HG03196 (cell line): ENCODE measurements at regions not wholly inside any gene's neighbourhood (a gene's known extent, or its start where the extent isn't known, plus 50 kb on each side); places are given as distances from the start of the nearest gene placed in this dataset.

Experiments used
- ATAC-seq: cut with Tn5 transposase; IDR thresholded peaks from one replicate; pipeline ENCODE4 v1.9.1; 2021; ENCODE audit not compliant: unreplicated experiment

GRCh38 chr2:71850306-71850801 is 297.3 kb downstream of the CYP26B1 start:
- ATAC-seq = no peak

DNA sequence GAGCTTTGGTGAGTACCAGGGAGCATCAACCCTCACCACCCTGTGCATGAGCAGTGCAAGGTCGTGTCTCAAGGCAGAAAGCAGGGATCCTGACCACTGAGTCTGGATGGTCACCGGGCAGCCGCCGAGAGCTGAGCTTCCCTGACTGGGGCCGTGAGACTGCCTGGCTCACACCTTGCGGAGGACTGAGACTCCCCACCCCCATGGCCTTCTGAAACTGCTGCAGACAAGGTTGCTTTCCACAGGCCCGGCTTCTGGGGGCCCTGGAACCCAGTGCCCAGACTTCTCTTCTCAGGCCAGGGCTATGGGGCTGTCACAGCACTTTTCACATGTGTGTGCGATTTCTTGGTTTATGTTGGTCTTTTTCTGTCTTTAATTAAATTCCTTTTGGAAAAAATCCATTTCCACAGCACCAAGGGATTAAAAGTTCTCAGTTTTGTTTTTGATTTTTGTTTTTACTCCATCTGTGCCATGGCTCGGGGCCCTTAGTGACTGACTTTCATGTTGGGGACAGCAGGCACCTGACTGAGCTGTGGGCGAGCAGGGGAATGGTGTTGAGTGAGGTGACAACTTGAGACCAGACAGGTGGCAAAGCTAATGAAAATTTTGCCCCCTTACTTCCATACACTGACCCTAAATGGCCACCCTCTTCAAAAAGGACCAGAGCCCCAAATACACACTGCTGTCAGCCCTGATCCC is 297.9 kb downstream of the CYP26B1 start:
- no peak for ATAC-seq

GRCh38 chr2:71849111-71849510 is 298.6 kb downstream of the CYP26B1 start:
- ATAC-seq = no peak

DNA sequence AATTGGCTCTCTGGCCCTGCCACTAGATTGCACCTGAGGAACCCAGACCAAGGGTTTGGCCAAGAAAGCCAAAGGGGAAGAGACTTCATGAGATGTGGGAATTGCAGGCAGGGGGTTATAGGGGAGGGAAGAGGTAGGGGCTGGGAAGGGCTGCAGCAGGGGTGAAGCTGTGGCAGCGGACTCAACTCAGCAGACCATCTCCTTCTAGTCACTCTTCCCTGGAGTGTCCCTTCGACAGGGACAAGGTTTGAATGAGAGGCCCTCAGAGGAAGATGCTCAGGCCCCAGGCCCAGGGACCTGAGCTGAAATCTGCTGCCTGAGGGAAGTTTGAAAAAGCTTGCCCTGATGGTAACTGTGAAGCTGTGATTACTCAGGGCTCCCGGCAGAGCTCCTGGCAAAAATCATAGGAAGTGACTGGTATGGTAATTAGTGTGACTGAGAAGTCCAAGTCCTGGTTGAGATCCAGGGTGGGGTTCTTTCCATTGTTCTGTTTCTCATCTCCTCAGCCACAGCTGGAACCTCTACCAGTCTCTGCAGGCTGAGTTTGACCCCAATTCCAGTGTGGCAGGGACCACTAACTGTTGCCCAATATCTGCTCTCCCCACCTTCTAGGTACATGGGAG is 300.9 kb downstream of the CYP26B1 start:
- ATAC-seq = no peak

DNA sequence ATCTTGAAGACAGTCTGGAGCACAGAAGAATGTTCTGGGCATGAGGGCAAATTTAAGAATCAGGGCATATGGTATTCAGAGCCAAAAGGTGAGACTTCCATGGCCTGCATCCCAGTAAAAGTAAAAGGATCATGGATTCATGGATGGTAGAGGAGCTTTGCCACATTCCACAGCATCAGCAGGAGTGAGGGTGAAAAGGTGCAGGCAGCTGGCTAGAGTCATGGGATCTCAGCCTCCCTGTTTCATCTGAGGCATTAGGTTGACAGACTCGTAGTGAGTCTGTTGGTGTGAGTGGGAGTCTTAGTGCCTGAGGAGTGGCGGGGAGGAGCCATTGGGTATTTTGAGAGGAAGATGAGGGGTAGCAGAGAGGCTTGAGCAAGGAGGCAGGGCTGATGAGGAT is 301.6 kb downstream of the CYP26B1 start:
- ATAC-seq = no peak

DNA sequence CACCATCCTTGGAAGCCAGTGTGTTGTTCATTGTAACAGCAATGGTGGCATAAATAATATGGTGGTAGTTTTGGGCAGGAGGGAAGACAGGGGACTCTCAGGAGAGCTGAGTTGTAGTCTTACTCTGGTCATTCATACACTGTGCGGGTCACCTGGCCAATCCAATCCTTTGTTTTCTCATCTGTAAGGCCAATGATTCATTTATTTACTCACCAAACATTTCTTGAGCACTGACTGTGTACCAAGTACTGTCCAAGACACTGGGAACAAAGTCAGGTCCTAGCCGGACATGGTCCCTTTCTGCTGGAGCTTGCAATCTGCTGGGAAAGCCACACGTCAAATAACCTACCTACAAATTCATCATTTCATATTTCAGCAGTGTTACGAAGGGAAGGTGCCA is 302.7 kb downstream of the CYP26B1 start:
- no peak for ATAC-seq

- ATAC-seq = no peak
Observed at GRCh38 chr2:71843391-71843850, 304.2 kb downstream of the CYP26B1 start.

DNA sequence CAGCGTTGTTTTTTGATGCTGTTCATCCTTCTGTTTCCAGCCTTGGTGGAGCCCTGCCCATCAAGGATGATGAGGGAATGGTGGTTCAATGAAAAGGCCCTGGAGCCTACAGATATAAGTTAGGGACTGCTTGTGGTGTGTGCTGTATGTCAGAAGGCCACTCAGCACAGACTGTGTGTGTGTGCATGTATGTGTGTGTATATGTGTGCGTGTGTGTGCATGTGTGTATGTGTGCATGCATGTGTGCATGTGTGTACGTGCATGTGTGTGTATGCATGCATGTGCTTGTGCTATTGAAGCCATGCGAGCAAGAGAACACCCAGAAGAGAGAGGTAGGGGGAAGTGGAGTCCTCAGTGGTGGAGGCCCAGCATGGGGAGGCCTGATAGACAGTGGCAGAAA is 304.9 kb downstream of the CYP26B1 start:
- no peak for ATAC-seq

GRCh38 chr2:71839826-71840225 is 307.8 kb downstream of the CYP26B1 start:
- no peak for ATAC-seq

- no peak for ATAC-seq
Observed at GRCh38 chr2:71834796-71835195, 312.9 kb downstream of the CYP26B1 start.

- ATAC-seq = no peak
Observed at GRCh38 chr2:71833855-71834560, 313.7 kb downstream of the CYP26B1 start.

DNA sequence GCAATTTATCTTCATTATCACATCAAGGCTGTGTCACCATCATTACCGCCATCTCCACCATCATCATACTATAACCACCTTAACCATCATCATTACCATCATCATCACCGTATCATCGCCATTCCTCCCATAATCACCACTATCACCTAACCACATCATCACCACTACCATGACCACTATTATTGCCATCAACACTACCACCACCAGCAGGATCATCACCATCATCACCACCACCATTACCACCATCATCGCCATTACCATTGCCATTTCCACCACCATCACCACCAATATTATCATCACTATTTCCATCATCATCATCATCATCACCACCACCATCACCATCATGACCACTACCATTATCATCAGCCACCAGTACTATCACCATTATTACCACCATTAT is 314.4 kb downstream of the CYP26B1 start:
- no peak for ATAC-seq

GRCh38 chr2:71832844-71833243 is 314.8 kb downstream of the CYP26B1 start:
- ATAC-seq = no peak

GRCh38 chr2:71832388-71832787 is 315.3 kb downstream of the CYP26B1 start:
- no peak for ATAC-seq

GRCh38 chr2:71831193-71831577 is 316.5 kb downstream of the CYP26B1 start:
- no peak for ATAC-seq

- no peak for ATAC-seq
Observed at GRCh38 chr2:71830497-71831192, 317.0 kb downstream of the CYP26B1 start.

DNA sequence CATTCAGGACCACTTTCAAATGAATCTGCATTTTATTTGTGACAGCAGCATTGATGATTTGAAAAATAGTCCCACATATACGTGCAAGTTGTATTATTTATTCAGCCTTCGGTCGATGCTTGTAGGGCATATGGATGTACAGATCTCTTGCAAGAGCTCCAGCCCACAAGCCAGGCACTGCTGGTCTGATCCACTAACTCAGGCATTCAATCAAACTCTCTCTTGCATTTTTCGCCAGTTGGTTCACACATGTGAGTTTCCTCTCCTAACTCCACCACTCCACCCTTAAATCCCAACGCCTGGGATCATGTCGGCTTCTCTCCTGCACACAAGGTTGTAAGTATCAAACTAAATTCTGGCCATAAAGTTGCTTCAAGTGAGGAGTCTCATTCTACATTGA is 318.7 kb downstream of the CYP26B1 start:
- ATAC-seq = no peak

GRCh38 chr2:71827973-71828372 is 319.7 kb downstream of the CYP26B1 start:
- ATAC-seq = no peak

DNA sequence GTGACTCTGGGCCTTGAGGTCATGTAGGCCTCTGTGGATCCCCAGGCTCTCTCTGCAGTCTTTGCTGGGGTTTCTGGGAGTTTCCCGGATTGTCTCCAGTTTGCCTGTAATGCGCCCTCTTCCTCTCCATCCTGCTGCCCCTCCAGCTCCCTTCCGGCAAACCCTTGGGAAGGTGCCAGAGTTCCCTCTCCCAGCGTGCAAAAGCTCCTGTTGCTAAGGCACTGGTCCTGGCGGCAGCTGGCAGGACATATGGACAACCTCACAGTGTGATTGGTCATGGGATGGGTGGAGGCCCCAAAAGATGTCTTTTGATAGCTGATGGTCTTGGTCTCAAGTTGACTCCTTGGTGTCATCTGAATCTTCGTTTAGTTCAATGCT is 320.1 kb downstream of the CYP26B1 start:
- ATAC-seq = no peak

DNA sequence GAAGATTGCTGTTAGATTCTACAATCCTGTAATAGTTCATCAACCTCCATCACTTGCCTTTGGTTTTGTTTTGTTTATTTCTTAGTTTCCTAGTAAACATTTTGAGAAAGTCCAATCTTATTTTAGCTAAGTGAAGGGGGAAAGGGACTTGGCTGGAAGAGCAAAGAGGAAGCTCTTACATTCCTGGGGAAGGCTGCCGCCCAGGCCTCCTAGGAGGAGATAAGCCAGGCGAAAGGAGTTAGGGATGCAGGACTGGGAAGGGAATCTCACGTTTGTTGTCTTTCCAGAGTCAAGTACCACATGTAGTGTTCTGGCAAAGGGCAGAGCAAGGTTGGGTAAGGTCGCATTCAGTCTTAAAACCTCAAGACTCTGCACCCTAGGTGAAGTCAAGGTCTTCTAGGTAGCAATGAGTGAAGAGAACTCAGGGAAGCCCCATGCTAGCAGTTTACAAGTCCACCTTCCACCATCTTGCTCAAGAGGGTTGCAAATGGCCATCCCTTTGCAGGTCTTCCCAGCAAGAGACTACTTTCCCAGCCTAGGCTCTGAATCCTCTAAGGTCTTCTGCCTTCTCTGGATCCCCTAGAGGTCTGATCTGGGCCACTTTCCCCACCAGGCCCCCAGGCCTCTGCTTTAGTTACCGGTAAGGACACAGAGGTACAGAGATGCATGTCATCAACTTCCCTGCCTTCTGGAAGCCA is 320.7 kb downstream of the CYP26B1 start:
- ATAC-seq = no peak

GRCh38 chr2:71826299-71826698 is 321.4 kb downstream of the CYP26B1 start:
- ATAC-seq = no peak
